GM12873 (cell line): ENCODE measurements at regions not wholly inside any gene's neighbourhood (a gene's known extent, or its start where the extent isn't known, plus 50 kb on each side); places are given as distances from the start of the nearest gene placed in this dataset.

Experiments used
- TF ChIP-seq, protein P1 (sequence below): IDR thresholded peaks from 2 replicates; pipeline ENCODE4 v1.5.1; 2012; ENCODE audit warnings: low read depth, mild to moderate bottlenecking, moderate library complexity, low read length, control low read depth; ENCODE audit not compliant: insufficient read depth; ENCODE audit errors: missing control alignments

DNA sequence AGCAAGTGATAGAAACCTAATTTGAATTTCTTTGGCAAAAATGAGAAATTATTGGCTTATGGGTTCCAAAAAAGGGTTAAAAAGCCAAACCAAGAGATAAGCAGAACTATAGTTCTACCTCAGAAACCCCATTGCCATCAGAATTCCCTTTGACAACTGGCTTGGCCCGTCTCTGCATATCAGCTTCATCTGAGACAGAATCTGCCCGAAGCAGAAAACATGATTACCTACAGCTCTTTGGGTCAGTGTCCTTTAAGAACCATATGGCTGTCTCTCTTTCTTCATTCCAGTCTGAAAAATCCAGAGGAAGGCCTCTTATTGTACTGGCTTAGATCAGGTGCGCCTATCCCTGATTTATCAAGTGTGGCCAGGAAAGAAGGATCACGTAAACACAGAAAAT, 49.8 kb upstream of the AGPS start:
- TF ChIP-seq, protein P1, sequence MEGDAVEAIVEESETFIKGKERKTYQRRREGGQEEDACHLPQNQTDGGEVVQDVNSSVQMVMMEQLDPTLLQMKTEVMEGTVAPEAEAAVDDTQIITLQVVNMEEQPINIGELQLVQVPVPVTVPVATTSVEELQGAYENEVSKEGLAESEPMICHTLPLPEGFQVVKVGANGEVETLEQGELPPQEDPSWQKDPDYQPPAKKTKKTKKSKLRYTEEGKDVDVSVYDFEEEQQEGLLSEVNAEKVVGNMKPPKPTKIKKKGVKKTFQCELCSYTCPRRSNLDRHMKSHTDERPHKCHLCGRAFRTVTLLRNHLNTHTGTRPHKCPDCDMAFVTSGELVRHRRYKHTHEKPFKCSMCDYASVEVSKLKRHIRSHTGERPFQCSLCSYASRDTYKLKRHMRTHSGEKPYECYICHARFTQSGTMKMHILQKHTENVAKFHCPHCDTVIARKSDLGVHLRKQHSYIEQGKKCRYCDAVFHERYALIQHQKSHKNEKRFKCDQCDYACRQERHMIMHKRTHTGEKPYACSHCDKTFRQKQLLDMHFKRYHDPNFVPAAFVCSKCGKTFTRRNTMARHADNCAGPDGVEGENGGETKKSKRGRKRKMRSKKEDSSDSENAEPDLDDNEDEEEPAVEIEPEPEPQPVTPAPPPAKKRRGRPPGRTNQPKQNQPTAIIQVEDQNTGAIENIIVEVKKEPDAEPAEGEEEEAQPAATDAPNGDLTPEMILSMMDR, result no peak
